GM18873 (cell line): ENCODE measurements at regions not wholly inside any gene's neighbourhood (a gene's known extent, or its start where the extent isn't known, plus 50 kb on each side); places are given as distances from the start of the nearest gene placed in this dataset.
"Not testable (repeated sequence)": the region's sequence is repeated elsewhere in the genome, so short reads cannot be mapped to it uniquely, and the experiment has no call there.

Source experiments
- ATAC-seq: cut with Tn5 transposase; IDR thresholded peaks from one replicate; pipeline ENCODE4 v1.9.1; 2021; ENCODE audit warnings: mild to moderate bottlenecking, moderate library complexity, moderate number of reproducible peaks; ENCODE audit not compliant: unreplicated experiment, low FRiP score

DNA sequence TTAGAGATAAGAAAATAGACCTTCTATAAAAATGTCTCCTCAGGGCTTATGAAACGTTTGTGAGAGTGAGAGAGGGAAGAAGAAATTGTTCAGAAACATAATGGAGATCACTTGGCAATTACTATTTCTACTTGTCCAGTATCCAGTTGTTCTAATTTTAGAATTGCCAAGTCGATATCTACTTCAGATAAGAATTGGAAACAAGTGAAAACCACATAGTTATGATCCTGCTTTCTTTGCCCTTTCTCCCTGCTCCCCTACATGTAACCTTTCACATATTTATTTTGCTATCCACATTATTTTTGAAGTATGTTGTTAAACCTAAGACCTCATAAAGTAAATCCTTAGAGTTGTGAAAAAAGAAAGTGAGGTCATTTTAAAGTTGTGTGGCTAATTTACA, 1154.7 kb upstream of the ADGRL2 start:
- ATAC-seq: no peak

DNA sequence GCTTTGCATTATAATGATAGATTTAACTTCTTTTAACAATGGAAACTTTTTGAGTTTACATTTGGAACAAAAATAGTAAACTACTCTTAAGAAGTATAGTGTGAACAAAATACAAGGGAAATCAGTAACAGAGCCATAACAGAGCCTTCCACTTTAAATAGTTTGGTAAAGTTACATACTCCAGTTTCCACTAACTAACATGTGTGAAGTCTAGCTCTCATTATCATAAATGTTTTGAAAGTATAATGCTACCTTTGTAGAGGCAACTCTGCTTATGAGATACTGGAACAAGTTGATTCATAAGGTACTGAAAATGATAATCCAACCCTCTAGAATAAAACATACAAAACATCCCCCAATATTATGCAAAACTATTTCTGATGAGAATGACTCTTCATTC, 1155.1 kb upstream of the ADGRL2 start:
- no peak for ATAC-seq

DNA sequence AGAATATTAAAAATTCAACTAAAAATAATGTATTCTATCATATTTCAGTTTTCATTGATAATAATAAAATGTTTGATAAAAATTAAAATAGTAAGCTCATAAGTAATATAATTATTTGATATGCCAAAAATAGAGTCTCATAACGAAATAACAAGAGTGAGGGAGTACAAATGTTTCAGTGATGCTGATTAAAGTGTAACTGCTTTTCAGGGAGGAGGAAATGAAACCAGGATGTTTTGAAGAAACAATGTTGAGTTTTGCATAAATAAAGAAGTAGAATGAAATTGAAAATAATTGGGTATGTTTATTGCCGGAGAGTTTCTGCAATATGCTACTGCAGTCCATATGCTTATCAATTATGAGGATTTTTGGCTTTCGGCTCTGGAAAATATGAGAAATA, 1159.8 kb upstream of the ADGRL2 start:
- peak; percentile 48 for ATAC-seq

DNA sequence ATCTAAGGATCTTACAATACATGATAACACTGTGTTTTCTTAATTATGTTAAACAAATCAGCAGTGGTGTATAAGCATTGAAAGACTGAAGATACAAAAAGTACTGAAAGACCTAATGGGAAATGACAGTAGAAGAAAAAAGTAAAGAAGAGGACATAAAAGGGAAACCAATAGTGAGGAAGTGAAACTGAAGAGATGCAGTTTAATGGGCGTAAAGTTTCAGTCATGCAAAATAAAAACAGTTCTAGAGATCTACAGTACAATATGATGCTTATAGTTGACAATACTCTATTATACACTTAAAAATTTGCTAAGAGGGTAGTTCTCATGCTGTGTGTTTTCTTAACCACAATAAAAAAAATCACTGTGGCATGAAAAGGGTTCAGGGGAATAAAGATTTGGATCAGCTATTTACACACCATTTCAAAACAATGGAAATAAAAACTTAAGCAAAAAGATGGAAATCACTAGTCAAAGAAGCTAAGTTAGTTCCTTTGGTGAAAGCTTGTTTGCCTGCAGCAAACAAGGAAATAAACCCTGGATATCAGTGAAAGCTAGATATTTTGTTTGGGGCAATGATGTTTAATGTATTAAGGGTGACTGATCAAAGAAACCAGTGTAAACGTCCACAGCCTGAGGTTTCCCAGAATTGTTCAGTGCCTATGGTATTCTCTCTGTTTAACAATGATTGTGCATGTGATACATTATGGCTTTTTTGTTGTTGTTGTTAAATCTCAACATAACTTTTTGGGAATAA, 1160.8 kb upstream of the ADGRL2 start:
- peak; percentile 96 for ATAC-seq

GRCh38 chr1:80633947-80634706, 1166.6 kb upstream of the ADGRL2 start:
- no peak for ATAC-seq

DNA sequence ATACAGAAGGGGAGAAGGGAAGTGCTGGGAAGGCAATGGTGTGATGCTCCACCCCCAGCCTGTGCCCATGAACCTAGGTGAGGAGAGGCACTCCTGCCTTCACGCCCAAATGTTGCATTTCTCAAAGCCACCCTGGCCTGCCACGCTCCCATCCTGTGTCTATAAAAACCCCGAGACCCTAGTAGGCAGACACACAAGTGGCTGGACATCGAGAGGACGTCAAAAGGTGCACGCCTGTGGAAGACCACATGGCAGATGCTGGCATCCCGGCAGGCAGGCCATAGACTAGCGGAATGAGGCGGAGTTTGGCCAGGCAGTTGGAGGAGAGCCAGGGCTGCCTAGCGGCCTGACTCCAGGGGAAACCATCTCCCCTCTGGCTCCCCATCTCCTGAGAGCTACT, 1168.5 kb upstream of the ADGRL2 start:
- ATAC-seq: no peak

GRCh38 chr1:80629304-80629837, 1171.4 kb upstream of the ADGRL2 start:
- ATAC-seq: no peak

- ATAC-seq: no peak
These were observed 1176.1 kb upstream of the ADGRL2 start for GRCh38 chr1:80624682-80625081.

DNA sequence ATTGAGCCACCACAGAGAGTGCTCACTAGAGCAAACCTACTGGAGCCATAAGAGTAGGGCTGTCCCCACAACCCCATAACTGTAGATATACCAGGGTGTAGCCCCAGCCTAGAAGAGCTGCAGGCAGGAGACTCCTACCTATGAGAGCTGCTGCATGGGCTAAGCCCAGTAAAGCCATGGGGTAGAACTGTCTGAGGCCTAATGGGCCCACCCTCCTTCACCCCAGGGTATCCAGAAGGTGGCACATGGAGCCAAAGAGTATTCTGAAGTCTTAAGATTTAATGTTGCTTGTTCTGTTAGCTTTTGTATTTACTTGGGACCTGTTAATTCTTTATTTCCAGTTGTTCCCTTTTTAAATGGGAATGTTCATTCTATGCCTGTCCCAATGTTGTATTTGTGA, 1193.7 kb upstream of the ADGRL2 start:
- ATAC-seq: no peak

- ATAC-seq: no peak
These were observed 1206.7 kb upstream of the ADGRL2 start for GRCh38 chr1:80594013-80594412.

DNA sequence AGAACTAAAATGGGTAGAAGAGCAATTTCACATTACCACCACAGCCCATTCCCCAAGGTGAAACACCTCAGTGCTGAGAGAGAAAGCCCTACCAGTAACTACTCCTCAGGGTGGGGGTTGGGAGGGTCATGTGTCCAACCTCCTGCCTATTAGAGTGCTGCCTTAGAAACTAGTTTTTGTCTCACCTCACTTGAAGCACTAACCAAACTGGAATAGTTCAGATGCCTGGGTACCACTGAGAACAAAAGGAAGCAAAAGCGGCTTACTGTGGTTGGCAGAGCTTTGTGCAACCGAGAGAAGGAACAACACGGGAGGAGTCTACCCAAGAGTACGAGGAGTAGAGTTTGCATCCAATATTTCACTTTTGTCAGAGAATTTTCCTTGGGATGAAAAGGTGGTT, 1207.5 kb upstream of the ADGRL2 start:
- ATAC-seq: no peak

- no peak for ATAC-seq
These were observed 1217.8 kb upstream of the ADGRL2 start for GRCh38 chr1:80582980-80583379.

GRCh38 chr1:80579055-80579454, 1221.7 kb upstream of the ADGRL2 start:
- no peak for ATAC-seq

DNA sequence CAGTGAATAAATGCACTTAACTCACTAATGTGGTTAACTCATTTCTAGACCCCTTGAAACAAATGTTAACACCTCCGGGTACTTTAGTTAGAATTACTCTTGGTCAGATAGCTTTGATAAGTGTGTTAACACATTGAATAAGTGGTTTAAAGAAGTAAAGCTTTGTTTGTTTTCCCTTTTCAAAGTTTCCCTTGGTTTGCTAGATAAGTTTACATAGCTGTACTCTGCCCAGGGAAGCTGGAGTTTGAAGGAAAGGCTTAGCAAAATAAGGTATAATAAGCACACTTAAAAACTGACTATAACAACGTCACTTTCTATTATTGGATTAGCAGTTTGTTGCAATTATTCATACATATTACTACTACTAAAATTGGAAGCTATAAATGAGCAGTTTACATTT, 1233.9 kb upstream of the ADGRL2 start:
- ATAC-seq: no peak

DNA sequence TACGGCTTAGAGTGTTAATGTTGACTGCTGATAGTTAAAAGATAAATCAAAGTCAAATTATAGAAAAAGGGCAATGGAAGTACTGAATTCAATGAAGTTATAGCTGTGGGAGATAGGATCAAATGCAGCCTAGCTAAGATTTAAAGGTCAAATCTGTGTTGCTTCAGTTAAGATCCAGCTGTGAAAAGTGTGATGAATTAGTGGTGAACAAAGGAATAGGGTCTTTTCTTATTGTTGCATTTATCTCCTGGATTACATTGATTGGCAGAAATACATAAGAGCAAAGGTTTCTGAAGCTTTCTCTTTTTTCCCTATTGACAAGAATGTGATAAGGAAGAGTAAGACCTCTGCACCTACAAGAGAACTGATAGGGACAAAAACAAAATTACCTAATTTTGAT, 1234.6 kb upstream of the ADGRL2 start:
- no peak for ATAC-seq

- ATAC-seq: no peak
These were observed 1235.3 kb upstream of the ADGRL2 start for GRCh38 chr1:80565406-80565805.

- ATAC-seq: no peak
These were observed 1258.5 kb upstream of the ADGRL2 start for GRCh38 chr1:80542231-80542630.

GRCh38 chr1:80540596-80540995, 1260.1 kb upstream of the ADGRL2 start:
- no peak for ATAC-seq

DNA sequence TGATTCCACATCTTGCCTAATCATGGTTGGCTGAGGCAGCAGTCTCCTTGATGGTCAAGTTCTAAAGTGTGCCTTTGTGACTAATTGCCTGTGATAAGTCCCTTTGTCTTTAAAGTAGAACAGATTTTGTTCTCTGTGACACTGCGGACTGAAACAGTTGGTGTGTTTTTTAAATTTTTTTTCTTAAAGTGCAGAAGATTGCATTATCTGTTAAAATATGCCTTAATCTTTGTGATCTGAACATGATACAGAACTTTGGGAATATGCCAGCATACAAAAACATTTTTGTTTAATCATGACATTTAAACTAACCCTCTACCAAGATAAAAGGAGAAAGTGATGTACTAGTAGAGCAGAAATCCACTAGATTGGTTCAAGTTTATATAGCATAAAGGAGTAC, 1260.6 kb upstream of the ADGRL2 start:
- no peak for ATAC-seq

DNA sequence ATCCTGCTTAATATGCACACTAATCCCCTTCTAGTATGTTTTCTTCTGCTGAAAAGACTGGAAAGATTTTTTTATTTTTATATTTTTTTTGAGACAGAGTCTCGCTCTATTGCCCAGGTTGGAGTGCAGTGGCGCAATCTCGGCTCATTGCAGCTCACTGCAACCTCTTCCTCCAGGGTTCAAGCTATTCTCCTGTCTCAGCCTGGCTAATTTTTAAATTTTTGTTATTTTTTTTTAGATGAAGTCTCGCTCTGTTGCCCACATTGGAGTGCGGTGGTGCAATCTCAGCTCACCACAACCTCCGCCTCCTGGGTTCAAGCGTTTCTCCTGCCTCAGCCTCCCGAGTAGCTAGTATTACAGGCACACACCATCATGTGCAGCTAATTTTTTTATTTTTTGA, 1261.4 kb upstream of the ADGRL2 start:
- ATAC-seq: not testable (repeated sequence)

GRCh38 chr1:80536461-80536860, 1264.3 kb upstream of the ADGRL2 start:
- ATAC-seq: no peak

- ATAC-seq: no peak
These were observed 1265.3 kb upstream of the ADGRL2 start for GRCh38 chr1:80535466-80535865.
